Natural killer cell treated with Interleukin-12 subunit alpha and Interleukin-12 subunit beta and Interleukin-15 and Interleukin-18, amount 100 ng/mL, for 72 hours (primary cell): ENCODE measurements at regions not wholly inside any gene's neighbourhood (a gene's known extent, or its start where the extent isn't known, plus 50 kb on each side); places are given as distances from the start of the nearest gene placed in this dataset.

Source experiments
- ATAC-seq, 2 donors: fragments of 150-1000 bp; cut with Tn5 transposase in 1 of 2; sonication (Bioruptor Pico), chemical (Tn5 transposase) in 1 of 2; 2 replicates each; pipeline ENCODE4 v1.10.0; 2021
- DNase-seq: peaks from one replicate; pipeline ENCODE4 v3.0.0; 2022; ENCODE audit warnings: low spot score
- H3K27ac Mint-ChIP-seq, 2 donors: 1 replicate in 1 of 2; 2 replicates in 1 of 2; pipeline ENCODE4 v1.8.0; 2022; ENCODE audit warnings: mixed read lengths in 2 of 2, mild to moderate bottlenecking in 1 of 2, moderate library complexity in 1 of 2
- H3K27me3 Mint-ChIP-seq, 2 donors: 1 replicate in 1 of 2; 2 replicates in 1 of 2; pipeline ENCODE4 v1.8.0; 2022; ENCODE audit warnings: mixed read lengths in 2 of 2
- H3K36me3 Mint-ChIP-seq: one replicate; pipeline ENCODE4 v1.8.0; 2022; ENCODE audit warnings: mixed read lengths
- H3K4me1 Mint-ChIP-seq, 2 donors: 1 replicate in 1 of 2; 2 replicates in 1 of 2; pipeline ENCODE4 v1.8.0; 2022; ENCODE audit warnings: low read depth in 2 of 2, mixed read lengths in 2 of 2, mild to moderate bottlenecking in 1 of 2
- H3K4me3 Mint-ChIP-seq: one replicate; pipeline ENCODE4 v1.8.0; 2022; ENCODE audit warnings: mixed read lengths
- H3K9me3 Mint-ChIP-seq: 2 replicates; pipeline ENCODE4 v1.8.0; 2022; ENCODE audit warnings: mixed read lengths

DNA sequence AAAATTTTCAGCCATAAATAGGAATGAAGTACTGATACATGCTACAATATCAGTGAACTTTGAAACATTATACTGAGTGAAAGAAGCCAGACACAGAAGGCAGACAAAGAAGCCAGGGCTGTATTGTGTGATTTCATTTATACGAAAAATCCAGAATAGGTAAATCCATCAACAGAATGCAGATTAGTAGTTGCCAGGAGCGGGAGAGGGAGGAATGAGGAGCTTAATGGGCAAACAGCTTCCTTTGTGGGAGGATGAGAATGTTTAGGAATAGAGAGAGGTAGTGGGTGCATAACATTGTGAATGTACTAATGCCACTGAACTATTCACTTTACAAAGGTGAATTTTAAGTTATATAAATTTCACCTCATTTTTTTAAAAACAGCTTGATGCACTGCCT lies 103.3 kb upstream of the SERTM1 start:
- Mint-ChIP-seq H3K9me3 (peaks cover 5% of the 10 kb centered on the region), H3K4me3 (no peak overlapping the region), H3K27me3 (no peaks in the 10 kb centered on the region), H3K4me1 (no peaks in the 10 kb centered on the region), H3K36me3 (no peaks in the 10 kb centered on the region), H3K27ac (no peak overlapping the region)
- no peak for ATAC-seq
- no peak for DNase-seq

DNA sequence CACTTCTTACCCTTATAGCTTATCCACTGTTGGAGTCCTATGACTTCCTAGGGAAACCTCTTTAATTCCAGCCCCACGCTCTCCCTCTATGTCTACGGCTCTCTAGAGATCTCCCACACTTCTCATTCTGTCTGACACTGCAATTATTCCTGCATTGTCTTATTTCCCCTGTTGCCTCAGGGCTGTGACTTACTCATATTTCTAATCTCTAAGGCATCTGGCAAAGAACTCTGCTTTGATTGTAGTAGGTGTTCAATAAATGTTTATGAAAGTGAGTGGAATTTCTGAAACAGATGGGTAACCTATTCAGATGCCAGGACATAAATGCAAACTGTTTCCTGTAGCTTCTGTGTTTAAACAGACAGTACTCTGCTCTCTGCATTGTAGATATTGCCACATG lies 102.4 kb upstream of the SERTM1 start:
- ATAC-seq (no peak), DNase-seq (no peak)
- Mint-ChIP-seq H3K36me3 (no peaks in the 10 kb centered on the region), H3K27ac (no peak overlapping the region), H3K4me3 (no peak overlapping the region), H3K9me3 (peaks cover 5% of the 10 kb centered on the region), H3K27me3 (no peaks in the 10 kb centered on the region), H3K4me1 (no peaks in the 10 kb centered on the region)

GRCh38 chr13:36582977-36583376 lies 90.8 kb upstream of the SERTM1 start:
- ATAC-seq: no peak
- Mint-ChIP-seq H3K4me1 (no peaks in the 10 kb centered on the region), H3K27me3 (no peaks in the 10 kb centered on the region), H3K27ac (no peak overlapping the region), H3K9me3 (peaks cover 14% of the 10 kb centered on the region), H3K36me3 (no peaks in the 10 kb centered on the region), H3K4me3 (no peak overlapping the region)
- no peak for DNase-seq

- ATAC-seq (no peak), DNase-seq (no peak)
- Mint-ChIP-seq H3K9me3 (peaks cover 19% of the 10 kb centered on the region), H3K4me3 (no peak overlapping the region), H3K36me3 (no peaks in the 10 kb centered on the region), H3K27me3 (no peaks in the 10 kb centered on the region), H3K27ac (no peak overlapping the region), H3K4me1 (no peaks in the 10 kb centered on the region)
Observed at GRCh38 chr13:36599641-36600040, 74.2 kb upstream of the SERTM1 start.

DNA sequence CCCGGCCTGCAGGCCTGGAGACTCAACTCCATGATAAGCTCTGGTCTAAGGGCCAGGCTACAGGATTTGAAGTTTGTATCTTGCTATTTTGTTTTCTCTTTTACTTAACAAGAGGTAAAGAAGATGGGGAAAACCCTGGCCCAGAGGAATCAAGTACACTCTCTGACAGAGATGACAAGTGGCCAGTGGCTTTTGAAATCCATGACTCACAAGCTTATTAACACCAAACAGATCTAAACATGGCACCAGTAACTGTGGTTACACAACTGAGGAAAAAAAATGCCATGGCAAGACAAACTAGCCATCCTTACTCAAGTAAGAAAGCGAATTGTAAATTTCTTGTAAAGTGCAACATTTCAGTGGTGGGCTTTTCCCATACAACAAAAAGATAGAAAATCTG lies 72.6 kb upstream of the SERTM1 start:
- Mint-ChIP-seq H3K4me3 (no peak overlapping the region), H3K4me1 (no peaks in the 10 kb centered on the region), H3K27me3 (no peaks in the 10 kb centered on the region), H3K36me3 (no peaks in the 10 kb centered on the region), H3K27ac (no peak overlapping the region), H3K9me3 (peaks cover 19% of the 10 kb centered on the region)
- ATAC-seq (no peak), DNase-seq (no peak)

GRCh38 chr13:36606060-36606459 lies 67.8 kb upstream of the SERTM1 start:
- H3K27ac Mint-ChIP-seq: no peak overlapping the region
- H3K27me3 Mint-ChIP-seq: no peaks in the 10 kb centered on the region
- ATAC-seq (no peak), DNase-seq (no peak)
- H3K36me3 Mint-ChIP-seq: no peaks in the 10 kb centered on the region
- no peaks in the 10 kb centered on the region for H3K4me1 Mint-ChIP-seq
- no peak overlapping the region for H3K4me3 Mint-ChIP-seq
- H3K9me3 Mint-ChIP-seq: peaks cover 4% of the 10 kb centered on the region

GRCh38 chr13:36608474-36608873 lies 65.3 kb upstream of the SERTM1 start:
- Mint-ChIP-seq H3K4me3 (no peak overlapping the region), H3K9me3 (no peaks in the 10 kb centered on the region), H3K4me1 (no peaks in the 10 kb centered on the region), H3K27ac (no peak overlapping the region), H3K36me3 (no peaks in the 10 kb centered on the region), H3K27me3 (no peaks in the 10 kb centered on the region)
- ATAC-seq: no peak
- DNase-seq: no peak

GRCh38 chr13:36612230-36612629 lies 61.6 kb upstream of the SERTM1 start:
- Mint-ChIP-seq H3K27ac (no peak overlapping the region), H3K4me1 (no peaks in the 10 kb centered on the region), H3K9me3 (peaks cover 9% of the 10 kb centered on the region), H3K4me3 (no peak overlapping the region), H3K27me3 (no peaks in the 10 kb centered on the region), H3K36me3 (no peaks in the 10 kb centered on the region)
- ATAC-seq (no peak), DNase-seq (no peak)

DNA sequence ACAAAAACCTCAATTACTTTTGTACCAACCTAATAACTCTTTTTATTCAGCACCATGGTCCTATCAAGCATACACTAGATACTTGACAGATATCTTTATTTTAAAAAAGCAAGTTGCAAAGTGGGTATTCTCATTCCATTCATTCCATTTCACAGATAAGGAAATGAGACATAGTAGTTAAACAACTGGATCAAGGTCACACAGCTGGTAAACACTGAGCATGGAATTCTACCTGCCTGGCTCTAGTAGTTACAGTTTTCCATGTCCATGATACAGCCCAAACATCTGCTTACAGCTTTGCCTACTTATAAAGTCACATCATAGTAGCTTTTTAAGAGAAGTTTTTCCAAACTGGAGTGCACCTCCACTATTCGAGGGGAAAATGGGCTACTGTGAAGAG lies 57.1 kb upstream of the SERTM1 start:
- Mint-ChIP-seq H3K4me3 (no peak overlapping the region), H3K27me3 (no peaks in the 10 kb centered on the region), H3K4me1 (no peaks in the 10 kb centered on the region), H3K9me3 (peaks cover 14% of the 10 kb centered on the region), H3K27ac (no peak overlapping the region), H3K36me3 (no peaks in the 10 kb centered on the region)
- DNase-seq (no peak), ATAC-seq (no peak)

DNA sequence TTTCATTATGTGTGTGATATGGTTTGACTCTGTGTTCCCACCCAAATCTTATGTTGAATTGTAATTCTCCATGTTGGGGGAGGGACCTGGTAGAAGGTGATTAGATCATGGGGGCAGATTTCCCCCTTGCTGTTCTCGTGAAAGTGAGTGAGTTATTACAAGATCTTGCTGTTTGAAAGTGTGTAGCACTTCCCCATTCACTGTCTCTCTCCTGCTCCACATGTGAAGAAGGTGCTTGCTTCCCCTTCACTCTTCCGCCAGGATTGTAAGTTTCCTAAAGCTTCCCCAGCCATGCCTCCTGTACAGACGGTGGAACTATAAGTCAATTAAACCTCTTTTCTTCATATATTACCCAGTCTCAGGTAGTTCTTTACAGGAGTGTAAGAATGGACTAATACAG lies 54.3 kb upstream of the SERTM1 start:
- Mint-ChIP-seq H3K4me3 (no peak overlapping the region), H3K9me3 (peaks cover 15% of the 10 kb centered on the region), H3K36me3 (no peaks in the 10 kb centered on the region), H3K27me3 (no peaks in the 10 kb centered on the region), H3K27ac (no peak overlapping the region), H3K4me1 (no peaks in the 10 kb centered on the region)
- ATAC-seq: no peak
- no peak for DNase-seq
